Brain pericyte (primary cell): ENCODE measurements at regions not wholly inside any gene's neighbourhood (a gene's known extent, or its start where the extent isn't known, plus 50 kb on each side); places are given as distances from the start of the nearest gene placed in this dataset.
A peak's percentile ranks its signal among the peaks of the same experiment; 100 is the strongest.

ENCODE experiments used
- DNase-seq: peaks from one replicate; pipeline ENCODE4 v3.0.0-alpha.2; 2012; ENCODE audit warnings: low read depth, low spot score

GRCh38 chr15:97875025-97875512 lies 85.4 kb upstream of the ARRDC4 start:
- no peak for DNase-seq

- DNase-seq = no peak
These were observed 84.8 kb upstream of the ARRDC4 start for GRCh38 chr15:97875513-97876280.

- no peak for DNase-seq
These were observed 84.2 kb upstream of the ARRDC4 start for GRCh38 chr15:97876281-97876675.

GRCh38 chr15:97881346-97881965 lies 79.0 kb upstream of the ARRDC4 start:
- DNase-seq = no peak

- DNase-seq = no peak
These were observed 75.9 kb upstream of the ARRDC4 start for GRCh38 chr15:97884513-97885131.

GRCh38 chr15:97890307-97890706 lies 70.2 kb upstream of the ARRDC4 start:
- no peak for DNase-seq

- DNase-seq = no peak
These were observed 68.2 kb upstream of the ARRDC4 start for GRCh38 chr15:97892167-97892938.

- no peak for DNase-seq
These were observed 66.5 kb upstream of the ARRDC4 start for GRCh38 chr15:97893967-97894366.

- no peak for DNase-seq
These were observed 60.5 kb upstream of the ARRDC4 start for GRCh38 chr15:97899981-97900380.

- DNase-seq = no peak
These were observed 58.2 kb upstream of the ARRDC4 start for GRCh38 chr15:97902140-97902780.

GRCh38 chr15:97903560-97903959 lies 56.9 kb upstream of the ARRDC4 start:
- no peak for DNase-seq

- no peak for DNase-seq
These were observed 56.4 kb upstream of the ARRDC4 start for GRCh38 chr15:97903971-97904572.

- DNase-seq = peak; percentile 25
These were observed 51.1 kb upstream of the ARRDC4 start for GRCh38 chr15:97909291-97909891.
